Upper lobe of right lung (tissue), 1 donor: ENCODE measurements at regions not wholly inside any gene's neighbourhood (a gene's known extent, or its start where the extent isn't known, plus 50 kb on each side); places are given as distances from the start of the nearest gene placed in this dataset.

Experiments
- ATAC-seq: fragments of 200-7000 bp; cut with Tn5 transposase; one replicate; pipeline ENCODE4 v1.9.1; 2020; ENCODE audit warnings: mild to moderate bottlenecking, moderate library complexity
- DNase-seq: peaks from one replicate; pipeline ENCODE4 v3.0.0-alpha.2; 2020
- H3K27ac ChIP-seq: fragments of 200-600 bp; one replicate; pipeline ENCODE4 v1.8.0; 2022
- H3K27me3 ChIP-seq: fragments of 200-600 bp; one replicate; pipeline ENCODE4 v1.8.0; 2022; ENCODE audit warnings: mild to moderate bottlenecking
- H3K36me3 ChIP-seq: fragments of 200-600 bp; one replicate; pipeline ENCODE4 v1.8.0; 2022
- H3K4me1 ChIP-seq: fragments of 200-600 bp; one replicate; pipeline ENCODE4 v1.8.0; 2022
- H3K4me3 ChIP-seq: fragments of 200-600 bp; one replicate; pipeline ENCODE4 v1.8.0; 2022; ENCODE audit warnings: mild to moderate bottlenecking
- H3K9me3 ChIP-seq: fragments of 200-600 bp; one replicate; pipeline ENCODE4 v1.8.0; 2022
- CTCF ChIP-seq: fragments of 200-600 bp; IDR thresholded peaks from one replicate; pipeline ENCODE4 v1.8.0; 2022; ENCODE audit warnings: antibody characterized with exemption
- intact Hi-C: fragments of 100-400 bp; cut with DNase I; formaldehyde crosslinking; loops from one replicate; pipeline ENCODE4 v1.11.0; 2022
- donor health status: DM: no; HTN: yes; CAD: no; lungs with severe emphysema.

DNA sequence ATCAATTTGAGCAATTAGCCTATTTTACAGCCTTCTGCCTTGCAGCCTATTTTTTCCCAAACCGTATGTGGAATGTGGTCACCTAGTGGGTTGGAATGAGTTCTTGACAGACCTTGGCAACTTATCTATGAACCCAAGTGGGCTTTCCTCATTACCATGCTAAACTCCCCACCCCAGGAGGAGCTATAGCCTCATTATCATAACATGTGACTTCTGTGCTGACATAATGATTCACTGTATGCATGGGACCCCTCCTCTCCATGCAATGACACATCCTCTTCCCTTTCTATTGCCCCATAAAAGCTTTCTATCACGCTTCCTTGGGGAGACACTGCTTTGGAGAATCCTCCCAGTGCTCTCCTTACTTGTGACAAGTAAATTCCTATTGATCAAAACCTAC is 83.5 kb upstream of the FHIT start:
- no peak for TF ChIP-seq CTCF
- Histone ChIP-seq H3K27me3 (no peaks in the 10 kb centered on the region), H3K27ac (no peak overlapping the region), H3K4me1 (no peaks in the 10 kb centered on the region), H3K4me3 (no peak overlapping the region), H3K36me3 (no peaks in the 10 kb centered on the region), H3K9me3 (no peaks in the 10 kb centered on the region)
- intact Hi-C loops, result no loop called here
- DNase-seq, result no peak
- no peak for ATAC-seq

- Histone ChIP-seq H3K27ac (no peak overlapping the region), H3K36me3 (no peaks in the 10 kb centered on the region), H3K4me1 (no peaks in the 10 kb centered on the region), H3K27me3 (no peaks in the 10 kb centered on the region), H3K4me3 (no peak overlapping the region), H3K9me3 (no peaks in the 10 kb centered on the region)
- no peak for DNase-seq
- intact Hi-C loops, result no loop called here
- no peak for TF ChIP-seq CTCF
- no peak for ATAC-seq
Observed at GRCh38 chr3:61340931-61341461, 89.7 kb upstream of the FHIT start.

- no peaks in the 10 kb centered on the region for H3K9me3 ChIP-seq
- no peaks in the 10 kb centered on the region for H3K36me3 ChIP-seq
- H3K4me3 ChIP-seq, result no peak overlapping the region
- H3K27ac ChIP-seq, result no peak overlapping the region
- no peaks in the 10 kb centered on the region for H3K27me3 ChIP-seq
- intact Hi-C loops, result no loop called here
- ATAC-seq (no peak), DNase-seq (no peak)
- no peaks in the 10 kb centered on the region for H3K4me1 ChIP-seq
- TF ChIP-seq CTCF, result no peak
Observed at GRCh38 chr3:61343543-61343942, 92.3 kb upstream of the FHIT start.

- Histone ChIP-seq H3K27ac (no peak overlapping the region), H3K4me3 (no peak overlapping the region), H3K36me3 (no peaks in the 10 kb centered on the region), H3K27me3 (no peaks in the 10 kb centered on the region), H3K4me1 (no peaks in the 10 kb centered on the region), H3K9me3 (no peaks in the 10 kb centered on the region)
- DNase-seq, result no peak
- no peak for ATAC-seq
- intact Hi-C loops, result no loop called here
- TF ChIP-seq CTCF, result no peak
Observed at GRCh38 chr3:61345020-61345419, 93.8 kb upstream of the FHIT start.

GRCh38 chr3:61347981-61348380 is 96.7 kb upstream of the FHIT start:
- no peaks in the 10 kb centered on the region for H3K36me3 ChIP-seq
- H3K27me3 ChIP-seq, result no peaks in the 10 kb centered on the region
- TF ChIP-seq CTCF, result no peak
- H3K4me3 ChIP-seq, result no peak overlapping the region
- intact Hi-C loops, result no loop called here
- ATAC-seq (no peak), DNase-seq (no peak)
- no peak overlapping the region for H3K27ac ChIP-seq
- H3K4me1 ChIP-seq, result no peaks in the 10 kb centered on the region
- H3K9me3 ChIP-seq, result no peaks in the 10 kb centered on the region

- no peaks in the 10 kb centered on the region for H3K27me3 ChIP-seq
- no peak for TF ChIP-seq CTCF
Observed at GRCh38 chr3:61349717-61350116, 98.5 kb upstream of the FHIT start.

More at GRCh38 chr3:61349717-61350116, 98.5 kb upstream of the FHIT start:
- DNase-seq (no peak), ATAC-seq (no peak)
- Histone ChIP-seq H3K36me3 (no peaks in the 10 kb centered on the region), H3K4me1 (no peaks in the 10 kb centered on the region), H3K9me3 (no peaks in the 10 kb centered on the region), H3K4me3 (no peak overlapping the region), H3K27ac (no peak overlapping the region)
- intact Hi-C loops, result no loop called here
